Smooth muscle cell (in vitro differentiated cells): ENCODE measurements at regions not wholly inside any gene's neighbourhood (a gene's known extent, or its start where the extent isn't known, plus 50 kb on each side); places are given as distances from the start of the nearest gene placed in this dataset.

ENCODE experiments used
- DNase-seq: peaks from one replicate; lab custom pipeline; 2025; ENCODE audit not compliant: unreplicated experiment; lab: John Stamatoyannopoulos, UW
- H2AFZ ChIP-seq: fragments of 200-600 bp; sonication (generic); 2 replicates; pipeline ENCODE4 v1.6.0; 2016; ENCODE audit warnings: antibody characterized with exemption, low read depth, mild to moderate bottlenecking
- H3F3A ChIP-seq: fragments of 200-600 bp; sonication (generic); 2 replicates; pipeline ENCODE4 v1.6.0; 2017; ENCODE audit warnings: antibody characterized with exemption, low read depth
- H3K27ac ChIP-seq: fragments of 200-600 bp; sonication (generic); 2 replicates; pipeline ENCODE4 v1.5.1; 2016; ENCODE audit warnings: low read depth, mild to moderate bottlenecking
- H3K27me3 ChIP-seq: fragments of 200-600 bp; sonication (generic); 2 replicates; pipeline ENCODE4 v1.6.1; 2016; ENCODE audit warnings: low read depth, mild to moderate bottlenecking
- H3K36me3 ChIP-seq: fragments of 200-600 bp; sonication (generic); 2 replicates; pipeline ENCODE4 v1.5.1; 2016; ENCODE audit warnings: low read depth
- H3K4me1 ChIP-seq: fragments of 200-600 bp; sonication (generic); 2 replicates; pipeline ENCODE4 v1.5.1; 2016; ENCODE audit warnings: low read depth
- H3K4me2 ChIP-seq: fragments of 200-600 bp; sonication (generic); 2 replicates; pipeline ENCODE4 v1.6.0; 2016; ENCODE audit warnings: mild to moderate bottlenecking
- H3K4me3 ChIP-seq: fragments of 200-600 bp; sonication (generic); 2 replicates; pipeline ENCODE4 v1.5.1; 2016; ENCODE audit warnings: mild to moderate bottlenecking
- H3K79me2 ChIP-seq: fragments of 200-600 bp; sonication (generic); 2 replicates; pipeline ENCODE4 v1.6.0; 2016; ENCODE audit warnings: low read depth, mild to moderate bottlenecking
- H3K9ac ChIP-seq: fragments of 200-600 bp; sonication (generic); 2 replicates; pipeline ENCODE4 v1.6.0; 2016; ENCODE audit warnings: low read depth
- H3K9me3 ChIP-seq: fragments of 200-600 bp; sonication (generic); replicated peaks from 2 replicates; pipeline ENCODE4 v1.5.1; 2016; ENCODE audit warnings: low read depth
- H4K20me1 ChIP-seq: fragments of 200-600 bp; sonication (generic); 2 replicates; pipeline ENCODE4 v1.6.0; 2016; ENCODE audit warnings: low read depth
- CTCF ChIP-seq: fragments of 200-600 bp; sonication (generic); IDR thresholded peaks from 2 replicates; pipeline ENCODE4 v1.5.1; 2017; ENCODE audit warnings: borderline replicate concordance, mild to moderate bottlenecking, antibody characterized with exemption; ENCODE audit not compliant: insufficient read depth, poor library complexity, severe bottlenecking
- WGBS: methylation state at CpG from one replicate; pipeline ENCODE4 v1.1.7; 2016; ENCODE audit warnings: low lambda C conversion rate; 5-methylcytosine and 5-hydroxymethylcytosine counted together

- no peak for TF ChIP-seq CTCF
- Histone ChIP-seq H3F3A (no peaks in the 10 kb centered on the region), H3K4me2 (no peak overlapping the region), H3K27me3 (no peaks in the 10 kb centered on the region), H3K36me3 (no peaks in the 10 kb centered on the region), H3K4me3 (no peak overlapping the region), H3K4me1 (no peaks in the 10 kb centered on the region), H2AFZ (no peak overlapping the region), H3K27ac (no peak overlapping the region), H3K9me3 (peaks cover 13% of the 10 kb centered on the region), H4K20me1 (no peaks in the 10 kb centered on the region), H3K9ac (no peak overlapping the region), H3K79me2 (no peaks in the 10 kb centered on the region)
- WGBS = 56% methylated on average over 4 of the region's 4 CpGs
- DNase-seq = no peak
Observed at GRCh38 chr7:153641199-153641598, 411.0 kb upstream of the DPP6 start.

- H4K20me1 ChIP-seq = no peaks in the 10 kb centered on the region
- no peaks in the 10 kb centered on the region for H3F3A ChIP-seq
- H3K36me3 ChIP-seq = no peaks in the 10 kb centered on the region
- DNase-seq = no peak
- TF ChIP-seq CTCF = no peak
- no peak overlapping the region for H3K27ac ChIP-seq
- no peaks in the 10 kb centered on the region for H3K27me3 ChIP-seq
- H3K9me3 ChIP-seq = peaks cover 9% of the 10 kb centered on the region
- H2AFZ ChIP-seq = no peak overlapping the region
- H3K9ac ChIP-seq = no peak overlapping the region
- H3K4me1 ChIP-seq = no peaks in the 10 kb centered on the region
- H3K79me2 ChIP-seq = no peaks in the 10 kb centered on the region
- no peak overlapping the region for H3K4me3 ChIP-seq
- no peak overlapping the region for H3K4me2 ChIP-seq
Observed at GRCh38 chr7:153642989-153643388, 409.2 kb upstream of the DPP6 start.

GRCh38 chr7:153657182-153657800 lies 394.9 kb upstream of the DPP6 start:
- no peak overlapping the region for H3K27ac ChIP-seq
- H4K20me1 ChIP-seq = no peaks in the 10 kb centered on the region
- no peak overlapping the region for H2AFZ ChIP-seq
- H3K36me3 ChIP-seq = no peaks in the 10 kb centered on the region
- H3K79me2 ChIP-seq = no peaks in the 10 kb centered on the region
- no peaks in the 10 kb centered on the region for H3F3A ChIP-seq
- peaks cover 21% of the 10 kb centered on the region for H3K9me3 ChIP-seq
- 61% methylated on average over 7 of the region's 7 CpGs for WGBS
- H3K9ac ChIP-seq = no peak overlapping the region
- H3K27me3 ChIP-seq = no peaks in the 10 kb centered on the region
- no peak for DNase-seq
- TF ChIP-seq CTCF = no peak
- no peak overlapping the region for H3K4me2 ChIP-seq
- H3K4me3 ChIP-seq = no peak overlapping the region
- no peaks in the 10 kb centered on the region for H3K4me1 ChIP-seq

- H3K79me2 ChIP-seq = no peaks in the 10 kb centered on the region
- H3K9ac ChIP-seq = no peak overlapping the region
- H3K27me3 ChIP-seq = no peaks in the 10 kb centered on the region
- no peak overlapping the region for H3K27ac ChIP-seq
- no peaks in the 10 kb centered on the region for H3K36me3 ChIP-seq
- DNase-seq = no peak
- H3K4me1 ChIP-seq = no peaks in the 10 kb centered on the region
- no peak overlapping the region for H3K4me3 ChIP-seq
- peaks cover 12% of the 10 kb centered on the region for H3K9me3 ChIP-seq
- no peaks in the 10 kb centered on the region for H3F3A ChIP-seq
- no peaks in the 10 kb centered on the region for H4K20me1 ChIP-seq
- TF ChIP-seq CTCF = no peak
- H2AFZ ChIP-seq = no peak overlapping the region
- WGBS = 63% methylated on average over 3 of the region's 3 CpGs
- no peak overlapping the region for H3K4me2 ChIP-seq
Observed at GRCh38 chr7:153675131-153675530, 377.1 kb upstream of the DPP6 start.
